Suprapubic skin (tissue), 3 donors: ENCODE measurements at regions not wholly inside any gene's neighbourhood (a gene's known extent, or its start where the extent isn't known, plus 50 kb on each side); places are given as distances from the start of the nearest gene placed in this dataset.

Experiments
- CTCF ChIP-seq, 2 donors: fragments of 200-600 bp in 1 of 2; fragments of 450-650 bp in 1 of 2; sonication (generic) in 1 of 2; IDR thresholded peaks; one replicate each; pipeline ENCODE4 v1.5.1; 2016 to 2019; ENCODE audit warnings: antibody characterized with exemption in 2 of 2, mild to moderate bottlenecking in 1 of 2, moderate library complexity in 1 of 2
- POLR2AphosphoS5 ChIP-seq, 3 donors: sonication (generic); formaldehyde crosslinking; IDR thresholded peaks; one replicate each; pipeline ENCODE4 v1.6.1; 2017; ENCODE audit warnings: antibody characterized with exemption in 3 of 3

DNA sequence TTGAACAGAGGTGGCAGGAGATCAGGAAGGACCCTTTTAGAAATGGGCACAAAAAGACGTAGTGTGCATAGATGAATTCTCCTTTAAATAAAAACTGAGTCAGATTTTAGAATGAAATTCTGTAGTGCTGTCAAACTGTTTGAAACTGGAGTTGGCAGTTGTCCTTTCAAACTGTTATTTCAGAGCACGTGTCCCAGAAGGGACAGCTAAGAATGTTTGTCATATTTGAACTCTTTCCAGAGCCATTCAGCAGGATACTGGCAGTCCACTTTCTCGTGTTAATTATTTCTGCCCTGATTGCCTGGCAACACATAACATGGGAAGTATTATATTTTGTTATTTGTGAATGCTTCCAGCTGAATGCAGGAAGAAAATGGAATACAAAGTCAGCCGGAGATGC is 212.3 kb upstream of the DPYD start:
- TF ChIP-seq POLR2AphosphoS5 (IDR thresholded peaks at IDR 0.05) (no peak), CTCF (IDR thresholded peaks at IDR 0.05) (no peak)
